ENCODE measurements at regions not wholly inside any gene's neighbourhood (a gene's known extent, or its start where the extent isn't known, plus 50 kb on each side); places are given as distances from the start of the nearest gene placed in this dataset.

DNA sequence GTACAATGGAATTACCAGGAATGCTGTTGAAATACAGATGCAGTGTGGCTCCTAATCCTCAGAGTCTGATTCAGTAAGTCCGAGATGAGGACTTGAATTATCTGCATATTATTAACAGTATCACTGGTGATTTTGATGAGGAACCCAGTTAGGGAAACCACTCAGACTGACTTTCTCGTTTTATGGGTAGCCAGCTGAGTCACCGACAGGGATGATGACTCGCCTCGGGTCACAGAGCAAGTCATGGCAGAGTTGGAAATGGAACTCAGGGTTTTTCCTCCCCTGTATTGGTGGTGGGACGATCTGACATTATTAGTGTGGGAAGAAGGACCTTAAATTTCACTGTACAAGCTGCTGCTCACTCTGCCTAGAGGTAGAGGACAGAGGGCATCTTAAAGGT is 51.3 kb downstream of the RTL9 start:
- no peak for TF ChIP-seq YY1 (IDR thresholded peaks at IDR 0.05; ENCODE audit: insufficient read depth, insufficient read length)
- TF ChIP-seq SUZ12 (IDR thresholded peaks at IDR 0.05; ENCODE audit: extremely low read depth, insufficient read depth, insufficient read length) = no peak
- no peak for TF ChIP-seq ZNF274 (IDR thresholded peaks at IDR 0.05; ENCODE audit: low read depth, low read length)

Measured in NT2/D1 (cell line).